Smooth muscle cell (in vitro differentiated cells): ENCODE measurements at regions not wholly inside any gene's neighbourhood (a gene's known extent, or its start where the extent isn't known, plus 50 kb on each side); places are given as distances from the start of the nearest gene placed in this dataset.

Experiments
- DNase-seq: peaks from one replicate; lab custom pipeline; 2025; ENCODE audit not compliant: unreplicated experiment; lab: John Stamatoyannopoulos, UW
- H2AFZ ChIP-seq: fragments of 200-600 bp; sonication (generic); 2 replicates; pipeline ENCODE4 v1.6.0; 2016; ENCODE audit warnings: antibody characterized with exemption, low read depth, mild to moderate bottlenecking
- H3F3A ChIP-seq: fragments of 200-600 bp; sonication (generic); 2 replicates; pipeline ENCODE4 v1.6.0; 2017; ENCODE audit warnings: antibody characterized with exemption, low read depth
- H3K27ac ChIP-seq: fragments of 200-600 bp; sonication (generic); 2 replicates; pipeline ENCODE4 v1.5.1; 2016; ENCODE audit warnings: low read depth, mild to moderate bottlenecking
- H3K27me3 ChIP-seq: fragments of 200-600 bp; sonication (generic); 2 replicates; pipeline ENCODE4 v1.6.1; 2016; ENCODE audit warnings: low read depth, mild to moderate bottlenecking
- H3K36me3 ChIP-seq: fragments of 200-600 bp; sonication (generic); 2 replicates; pipeline ENCODE4 v1.5.1; 2016; ENCODE audit warnings: low read depth
- H3K4me1 ChIP-seq: fragments of 200-600 bp; sonication (generic); 2 replicates; pipeline ENCODE4 v1.5.1; 2016; ENCODE audit warnings: low read depth
- H3K4me2 ChIP-seq: fragments of 200-600 bp; sonication (generic); 2 replicates; pipeline ENCODE4 v1.6.0; 2016; ENCODE audit warnings: mild to moderate bottlenecking
- H3K4me3 ChIP-seq: fragments of 200-600 bp; sonication (generic); 2 replicates; pipeline ENCODE4 v1.5.1; 2016; ENCODE audit warnings: mild to moderate bottlenecking
- H3K79me2 ChIP-seq: fragments of 200-600 bp; sonication (generic); 2 replicates; pipeline ENCODE4 v1.6.0; 2016; ENCODE audit warnings: low read depth, mild to moderate bottlenecking
- H3K9ac ChIP-seq: fragments of 200-600 bp; sonication (generic); 2 replicates; pipeline ENCODE4 v1.6.0; 2016; ENCODE audit warnings: low read depth
- H3K9me3 ChIP-seq: fragments of 200-600 bp; sonication (generic); replicated peaks from 2 replicates; pipeline ENCODE4 v1.5.1; 2016; ENCODE audit warnings: low read depth
- H4K20me1 ChIP-seq: fragments of 200-600 bp; sonication (generic); 2 replicates; pipeline ENCODE4 v1.6.0; 2016; ENCODE audit warnings: low read depth
- CTCF ChIP-seq: fragments of 200-600 bp; sonication (generic); IDR thresholded peaks from 2 replicates; pipeline ENCODE4 v1.5.1; 2017; ENCODE audit warnings: borderline replicate concordance, mild to moderate bottlenecking, antibody characterized with exemption; ENCODE audit not compliant: insufficient read depth, poor library complexity, severe bottlenecking
- WGBS: methylation state at CpG from one replicate; pipeline ENCODE4 v1.1.7; 2016; ENCODE audit warnings: low lambda C conversion rate; 5-methylcytosine and 5-hydroxymethylcytosine counted together

GRCh38 chr12:54126029-54126695 lies 62.6 kb downstream of the SMUG1 start:
- no peak for TF ChIP-seq CTCF
- Histone ChIP-seq H3K79me2 (no peaks in the 10 kb centered on the region), H3K4me3 (peak overlapping the region; percentile 58), H3K27ac (no peak overlapping the region), H3K4me1 (peaks cover 29% of the 10 kb centered on the region), H3K36me3 (no peaks in the 10 kb centered on the region), H3K27me3 (peaks cover 99% of the 10 kb centered on the region), H3F3A (no peaks in the 10 kb centered on the region), H4K20me1 (no peaks in the 10 kb centered on the region), H3K9me3 (no peaks in the 10 kb centered on the region), H2AFZ (peak overlapping the region; percentile 82), H3K9ac (peak overlapping the region; percentile 28), H3K4me2 (peak overlapping the region; percentile 90)
- DNase-seq, result no peak
- 1% methylated on average over 43 of the region's 46 CpGs for WGBS

- H3K79me2 ChIP-seq, result no peaks in the 10 kb centered on the region
- no peaks in the 10 kb centered on the region for H3K36me3 ChIP-seq
- H3K4me2 ChIP-seq, result peak overlapping the region; percentile 90
- no peak for TF ChIP-seq CTCF
- H3K27me3 ChIP-seq, result peaks cover 99% of the 10 kb centered on the region
- no peaks in the 10 kb centered on the region for H4K20me1 ChIP-seq
- H3K27ac ChIP-seq, result no peak overlapping the region
- no peak overlapping the region for H3K9ac ChIP-seq
- 9% methylated on average over 31 of the region's 31 CpGs for WGBS
- DNase-seq, result no peak
- H2AFZ ChIP-seq, result peak overlapping the region; percentile 82
- H3F3A ChIP-seq, result no peaks in the 10 kb centered on the region
- H3K4me1 ChIP-seq, result peaks cover 29% of the 10 kb centered on the region
- peak overlapping the region; percentile 58 for H3K4me3 ChIP-seq
- no peaks in the 10 kb centered on the region for H3K9me3 ChIP-seq
Observed at GRCh38 chr12:54126696-54127537, 61.9 kb downstream of the SMUG1 start.

GRCh38 chr12:54127538-54128259 lies 61.1 kb downstream of the SMUG1 start:
- Histone ChIP-seq H3K27ac (no peak overlapping the region), H3F3A (no peaks in the 10 kb centered on the region), H2AFZ (no peak overlapping the region), H3K9ac (no peak overlapping the region), H3K4me3 (peak overlapping the region; percentile 58), H3K27me3 (peaks cover 99% of the 10 kb centered on the region), H3K9me3 (no peaks in the 10 kb centered on the region), H3K4me1 (peaks cover 29% of the 10 kb centered on the region), H3K36me3 (no peaks in the 10 kb centered on the region), H3K79me2 (no peaks in the 10 kb centered on the region), H4K20me1 (no peaks in the 10 kb centered on the region), H3K4me2 (peak overlapping the region; percentile 90)
- WGBS, result 55% methylated on average over 19 of the region's 19 CpGs
- no peak for TF ChIP-seq CTCF
- no peak for DNase-seq
